Natural killer cell (primary cell): ENCODE measurements at regions not wholly inside any gene's neighbourhood (a gene's known extent, or its start where the extent isn't known, plus 50 kb on each side); places are given as distances from the start of the nearest gene placed in this dataset.

Experiments used
- ATAC-seq, 3 donors: fragments of 150-1000 bp in 2 of 3; fragments of 200-7000 bp in 1 of 3; cut with Tn5 transposase; 1 replicate in 1 of 3; 2 replicates in 2 of 3; pipeline ENCODE4 v1.10.0; 2021; ENCODE audit warnings: mild to moderate bottlenecking in 2 of 3, moderate library complexity in 2 of 3
- DNase-seq, 2 donors: peaks; one replicate each; pipeline versions ENCODE4 v3.0.0 to v3.0.0-alpha.2; 2013 to 2021; ENCODE audit warnings: mixed read lengths in 1 of 2
- H3K27ac ChIP-seq: one replicate; pipeline ENCODE4 v1.5.1; 2013; ENCODE audit warnings: mild to moderate bottlenecking, low read length
- H3K27me3 ChIP-seq: one replicate; pipeline ENCODE4 v1.6.1; 2013; ENCODE audit warnings: low read length; ENCODE audit not compliant: control insufficient read depth, insufficient read depth
- H3K36me3 ChIP-seq: one replicate; pipeline ENCODE4 v1.6.1; 2013; ENCODE audit warnings: low read length; ENCODE audit not compliant: control insufficient read depth, insufficient read depth
- H3K4me1 ChIP-seq: one replicate; pipeline ENCODE4 v1.6.1; 2013; ENCODE audit warnings: low read length; ENCODE audit not compliant: control insufficient read depth, insufficient read depth
- H3K4me3 ChIP-seq: one replicate; pipeline ENCODE4 v1.5.1; 2013; ENCODE audit warnings: low read length
- H3K9me3 ChIP-seq: one replicate; pipeline ENCODE4 v1.6.1; 2013; ENCODE audit warnings: low read length; ENCODE audit not compliant: control insufficient read depth, insufficient read depth
- H3K27ac Mint-ChIP-seq, 2 donors: one replicate each; pipeline ENCODE4 v1.8.0; 2022; ENCODE audit warnings: mild to moderate bottlenecking in 2 of 2, mixed read lengths in 2 of 2, moderate library complexity in 1 of 2
- H3K27me3 Mint-ChIP-seq, 2 donors: one replicate each; pipeline ENCODE4 v1.8.0; 2022; ENCODE audit warnings: low read depth in 2 of 2, mixed read lengths in 2 of 2
- H3K36me3 Mint-ChIP-seq: one replicate; pipeline ENCODE4 v1.8.0; 2022; ENCODE audit warnings: mixed read lengths
- H3K4me1 Mint-ChIP-seq, 2 donors: one replicate each; pipeline ENCODE4 v1.8.0; 2022; ENCODE audit warnings: mixed read lengths in 2 of 2
- H3K4me3 Mint-ChIP-seq: one replicate; pipeline ENCODE4 v1.8.0; 2022; ENCODE audit warnings: mild to moderate bottlenecking, moderate library complexity, mixed read lengths
- H3K9me3 Mint-ChIP-seq, 2 donors: one replicate each; pipeline ENCODE4 v1.8.0; 2022; ENCODE audit warnings: mixed read lengths in 2 of 2
- WGBS: methylation state at CpG from one replicate; pipeline ENCODE4 v1.1.7; 2013; ENCODE audit warnings: missing lambda C conversion rate; ENCODE audit not compliant: insufficient coverage; 5-methylcytosine and 5-hydroxymethylcytosine counted together
- intact Hi-C: fragments of 100-400 bp; cut with micrococcal nuclease; formaldehyde crosslinking; loops from one replicate; pipeline ENCODE4 v1.14.2; 2022
- TF ChIP-seq, protein P1 (sequence below): fragments of 200-600 bp; IDR thresholded peaks from one replicate; pipeline ENCODE4 v1.8.0; 2022; ENCODE audit warnings: antibody characterized with exemption

DNA sequence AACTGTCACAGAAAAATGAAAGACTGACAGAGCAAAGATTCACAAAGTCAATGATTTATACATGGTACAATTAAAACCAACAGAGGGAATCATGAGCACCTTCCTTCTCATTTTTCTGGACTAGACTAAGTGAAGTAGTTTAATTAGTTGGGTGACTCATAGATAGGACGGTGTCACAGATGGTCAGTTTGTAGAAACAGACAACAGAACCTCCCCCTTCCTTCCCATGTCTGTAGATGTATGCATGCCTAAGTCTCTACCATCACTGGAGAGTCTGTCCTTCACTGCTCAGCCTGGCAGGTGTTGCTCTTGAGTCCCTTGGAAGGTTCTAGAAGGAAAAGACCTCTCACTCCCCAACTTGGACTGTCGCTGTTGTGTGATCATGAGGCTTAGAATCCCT is 75.4 kb upstream of the EEF1E1 start:
- H3K27me3 ChIP-seq, result no peaks in the 10 kb centered on the region
- Mint-ChIP-seq H3K9me3 (peaks cover 2 to 4% of the 10 kb centered on the region in 2 donors), H3K36me3 (no peaks in the 10 kb centered on the region), H3K4me1 (no peaks in the 10 kb centered on the region), H3K27me3 (peaks cover 4 to 8% of the 10 kb centered on the region in 2 donors), H3K4me3 (no peak overlapping the region), H3K27ac (no peak overlapping the region)
- no peak for DNase-seq
- ATAC-seq, result no peak
- no peaks in the 10 kb centered on the region for H3K9me3 ChIP-seq
- no peaks in the 10 kb centered on the region for H3K36me3 ChIP-seq
- intact Hi-C loops, result no loop called here
- H3K4me3 ChIP-seq, result no peak overlapping the region
- WGBS, result 100% methylated on average over 1 of the region's 2 CpGs
- H3K27ac ChIP-seq, result no peak overlapping the region
- H3K4me1 ChIP-seq, result no peaks in the 10 kb centered on the region
- TF ChIP-seq, protein P1, sequence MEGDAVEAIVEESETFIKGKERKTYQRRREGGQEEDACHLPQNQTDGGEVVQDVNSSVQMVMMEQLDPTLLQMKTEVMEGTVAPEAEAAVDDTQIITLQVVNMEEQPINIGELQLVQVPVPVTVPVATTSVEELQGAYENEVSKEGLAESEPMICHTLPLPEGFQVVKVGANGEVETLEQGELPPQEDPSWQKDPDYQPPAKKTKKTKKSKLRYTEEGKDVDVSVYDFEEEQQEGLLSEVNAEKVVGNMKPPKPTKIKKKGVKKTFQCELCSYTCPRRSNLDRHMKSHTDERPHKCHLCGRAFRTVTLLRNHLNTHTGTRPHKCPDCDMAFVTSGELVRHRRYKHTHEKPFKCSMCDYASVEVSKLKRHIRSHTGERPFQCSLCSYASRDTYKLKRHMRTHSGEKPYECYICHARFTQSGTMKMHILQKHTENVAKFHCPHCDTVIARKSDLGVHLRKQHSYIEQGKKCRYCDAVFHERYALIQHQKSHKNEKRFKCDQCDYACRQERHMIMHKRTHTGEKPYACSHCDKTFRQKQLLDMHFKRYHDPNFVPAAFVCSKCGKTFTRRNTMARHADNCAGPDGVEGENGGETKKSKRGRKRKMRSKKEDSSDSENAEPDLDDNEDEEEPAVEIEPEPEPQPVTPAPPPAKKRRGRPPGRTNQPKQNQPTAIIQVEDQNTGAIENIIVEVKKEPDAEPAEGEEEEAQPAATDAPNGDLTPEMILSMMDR, result no peak

DNA sequence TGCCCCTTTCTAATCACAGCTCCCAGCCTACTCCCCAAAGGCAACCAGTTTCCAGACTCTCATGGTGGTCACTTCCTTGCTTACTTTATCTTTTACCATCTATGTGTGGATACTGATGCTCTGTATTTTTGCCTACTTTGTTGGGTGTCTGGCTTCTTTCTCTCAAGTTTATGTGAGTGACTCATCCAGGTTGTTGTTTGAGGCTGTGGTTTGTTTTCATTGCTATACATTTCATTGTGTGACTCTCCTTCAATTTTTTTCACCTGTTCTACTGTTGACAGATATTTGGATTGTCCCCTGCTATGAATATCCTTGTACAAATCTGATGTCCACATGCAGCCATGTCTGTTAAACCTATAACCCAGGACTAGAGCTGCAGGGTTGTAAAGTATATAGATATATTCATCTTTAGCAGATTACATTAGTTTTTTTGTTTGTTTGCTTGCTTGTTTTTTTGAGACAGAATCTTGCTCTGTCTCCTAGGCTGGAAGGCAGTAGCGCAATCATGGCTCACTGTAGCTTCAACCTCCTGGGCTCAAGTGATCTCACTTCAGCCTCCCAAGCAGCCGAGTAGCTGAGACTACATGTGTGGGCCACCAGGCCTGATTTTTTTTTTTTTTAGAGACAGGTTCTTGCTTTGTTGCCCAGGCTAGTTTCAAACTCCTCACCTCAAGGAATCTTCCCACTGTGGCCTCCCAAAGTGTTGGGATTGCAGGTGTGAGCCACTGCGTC is 72.9 kb upstream of the EEF1E1 start:
- no peak overlapping the region for H3K27ac ChIP-seq
- H3K36me3 ChIP-seq, result no peaks in the 10 kb centered on the region
- Mint-ChIP-seq H3K9me3 (peaks cover 2 to 4% of the 10 kb centered on the region in 2 donors), H3K4me3 (no peak overlapping the region), H3K27ac (no peak overlapping the region), H3K27me3 (peaks cover 4 to 8% of the 10 kb centered on the region in 2 donors), H3K4me1 (no peaks in the 10 kb centered on the region), H3K36me3 (no peaks in the 10 kb centered on the region)
- no peaks in the 10 kb centered on the region for H3K27me3 ChIP-seq
- H3K9me3 ChIP-seq, result no peaks in the 10 kb centered on the region
- no peak for ATAC-seq
- TF ChIP-seq, protein P1, result no peak
- no peak for DNase-seq
- H3K4me1 ChIP-seq, result no peaks in the 10 kb centered on the region
- 87% methylated on average over 2 of the region's 3 CpGs for WGBS
- intact Hi-C loops, result no loop called here
- no peak overlapping the region for H3K4me3 ChIP-seq

- Mint-ChIP-seq H3K9me3 (peaks cover 2 to 4% of the 10 kb centered on the region in 2 donors), H3K27ac (no peak overlapping the region), H3K4me1 (no peaks in the 10 kb centered on the region), H3K36me3 (no peaks in the 10 kb centered on the region), H3K4me3 (no peak overlapping the region), H3K27me3 (peaks cover 4 to 8% of the 10 kb centered on the region in 2 donors)
- Histone ChIP-seq H3K27ac (no peak overlapping the region), H3K9me3 (no peaks in the 10 kb centered on the region), H3K36me3 (no peaks in the 10 kb centered on the region), H3K4me3 (no peak overlapping the region), H3K27me3 (no peaks in the 10 kb centered on the region), H3K4me1 (no peaks in the 10 kb centered on the region)
- ATAC-seq (no peak), DNase-seq (no peak)
- intact Hi-C loops, result no loop called here
- TF ChIP-seq, protein P1, result no peak
- WGBS, result 92% methylated on average over 5 of the region's 6 CpGs
Observed at GRCh38 chr6:8174571-8174970, 72.2 kb upstream of the EEF1E1 start.

DNA sequence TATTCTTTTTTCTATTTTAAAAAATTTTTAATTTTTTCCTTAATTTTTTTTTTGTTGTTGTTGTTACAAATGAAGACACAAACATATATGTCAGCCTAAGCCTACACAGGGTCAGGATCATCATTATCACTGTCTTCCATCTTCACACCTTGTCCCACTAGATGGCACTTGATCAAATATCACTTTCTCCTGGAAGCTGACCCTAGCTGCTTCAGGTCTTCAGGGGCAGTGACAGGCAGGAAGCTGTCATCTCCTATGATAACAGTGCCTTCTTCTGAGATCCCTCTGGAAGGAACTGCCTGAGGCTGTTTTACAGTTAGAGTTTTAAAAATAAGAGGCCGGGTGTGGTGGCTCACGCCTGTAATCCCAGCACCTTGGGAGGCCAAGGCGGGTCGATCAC is 70.2 kb upstream of the EEF1E1 start:
- intact Hi-C loops, result no loop called here
- no peak for DNase-seq
- Histone ChIP-seq H3K27ac (no peak overlapping the region), H3K4me1 (no peaks in the 10 kb centered on the region), H3K4me3 (no peak overlapping the region), H3K27me3 (no peaks in the 10 kb centered on the region), H3K36me3 (no peaks in the 10 kb centered on the region), H3K9me3 (no peaks in the 10 kb centered on the region)
- Mint-ChIP-seq H3K9me3 (peaks cover 2 to 4% of the 10 kb centered on the region in 2 donors), H3K4me3 (no peak overlapping the region), H3K27me3 (peaks cover 4 to 8% of the 10 kb centered on the region in 2 donors), H3K36me3 (no peaks in the 10 kb centered on the region), H3K27ac (no peak overlapping the region), H3K4me1 (no peaks in the 10 kb centered on the region)
- no peak for ATAC-seq
- WGBS, result 94% methylated on average over 4 of the region's 4 CpGs
- TF ChIP-seq, protein P1, result no peak
